Endothelial cell of umbilical vein (primary cell): ENCODE measurements at regions not wholly inside any gene's neighbourhood (a gene's known extent, or its start where the extent isn't known, plus 50 kb on each side); places are given as distances from the start of the nearest gene placed in this dataset.

ENCODE experiments used
- CTCF ChIP-seq, 2 donors: IDR thresholded peaks; 1 replicate in 1 of 2; 2 replicates in 1 of 2; pipeline ENCODE4 v1.5.1; 2011; ENCODE audit warnings: low read length in 2 of 2, mild to moderate bottlenecking in 2 of 2, moderate library complexity in 2 of 2, control low read depth in 1 of 2, inconsistent platforms in 1 of 2, low read depth in 1 of 2; ENCODE audit not compliant: insufficient read depth in 1 of 2; ENCODE audit errors: extremely low read depth in 1 of 2
- EZH2 ChIP-seq: IDR thresholded peaks from 2 replicates; pipeline ENCODE4 v1.6.1; 2012; ENCODE audit warnings: borderline replicate concordance, low read depth, mild to moderate bottlenecking, moderate library complexity, low read length, inconsistent platforms; ENCODE audit not compliant: severe bottlenecking
- JUN ChIP-seq: IDR thresholded peaks from 2 replicates; pipeline ENCODE4 v1.6.1; 2011; ENCODE audit warnings: borderline replicate concordance, low read depth; ENCODE audit not compliant: insufficient read length, insufficient read depth
- MAX ChIP-seq: IDR thresholded peaks from 2 replicates; pipeline ENCODE4 v1.6.1; 2011; ENCODE audit not compliant: insufficient read depth, insufficient read length
- MYC ChIP-seq: IDR thresholded peaks from one replicate; pipeline ENCODE4 v1.6.1; 2011; ENCODE audit warnings: mild to moderate bottlenecking, low read depth, low read length
- POLR2A ChIP-seq: IDR thresholded peaks from 2 replicates; pipeline ENCODE4 v1.6.1; 2012; ENCODE audit warnings: low read depth, mild to moderate bottlenecking, control low read depth, low read length
- POLR2AphosphoS5 ChIP-seq: IDR thresholded peaks from 2 replicates; pipeline ENCODE4 v1.6.1; 2012; ENCODE audit warnings: low read depth, mild to moderate bottlenecking, control low read depth, low read length, moderate library complexity; ENCODE audit not compliant: insufficient read depth

GRCh38 chr6:74579047-74579446, 626.8 kb downstream of the COL12A1 start:
- TF ChIP-seq POLR2A (no peak), CTCF (IDR thresholded peaks at IDR 0.05; ENCODE audit: extremely low read depth in 1 of 2, insufficient read depth in 1 of 2, low read depth in 1 of 2, low read length in 2 of 2) (no peak), POLR2AphosphoS5 (no peak), MYC (no peak), MAX (no peak), EZH2 (no peak), JUN (no peak)
